Jurkat, Clone E6-1 (cell line): ENCODE measurements at regions not wholly inside any gene's neighbourhood (a gene's known extent, or its start where the extent isn't known, plus 50 kb on each side); places are given as distances from the start of the nearest gene placed in this dataset.

Experiments
- DNase-seq: peaks from one replicate; pipeline ENCODE4 v3.0.0-alpha.2; 2011; ENCODE audit warnings: low read depth, low spot score
- H3K4me3 ChIP-seq: 2 replicates; pipeline ENCODE4 v1.5.1; 2011; ENCODE audit warnings: mild to moderate bottlenecking, low read length, control low read depth, moderate library complexity

DNA sequence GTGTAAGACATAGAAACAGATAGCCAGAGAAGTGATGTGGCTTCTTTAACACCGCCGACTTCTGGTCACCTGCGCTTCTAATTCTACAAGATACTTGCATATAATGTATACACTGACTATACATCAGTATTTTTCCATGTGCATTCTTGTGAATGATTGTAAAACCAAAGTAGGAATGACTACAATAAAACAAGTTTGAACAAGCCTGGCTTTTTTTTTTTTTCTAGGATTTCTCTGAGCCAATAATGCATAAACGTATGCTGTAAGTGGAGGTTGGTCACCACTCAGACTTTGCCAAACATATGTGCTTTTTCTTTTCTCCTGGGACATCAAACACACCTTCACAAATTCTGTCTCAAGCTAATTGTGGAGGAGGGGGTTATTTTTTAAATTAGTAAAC lies 237.8 kb upstream of the KIRREL3 start:
- H3K4me3 ChIP-seq, result no peak overlapping the region
- DNase-seq, result no peak

DNA sequence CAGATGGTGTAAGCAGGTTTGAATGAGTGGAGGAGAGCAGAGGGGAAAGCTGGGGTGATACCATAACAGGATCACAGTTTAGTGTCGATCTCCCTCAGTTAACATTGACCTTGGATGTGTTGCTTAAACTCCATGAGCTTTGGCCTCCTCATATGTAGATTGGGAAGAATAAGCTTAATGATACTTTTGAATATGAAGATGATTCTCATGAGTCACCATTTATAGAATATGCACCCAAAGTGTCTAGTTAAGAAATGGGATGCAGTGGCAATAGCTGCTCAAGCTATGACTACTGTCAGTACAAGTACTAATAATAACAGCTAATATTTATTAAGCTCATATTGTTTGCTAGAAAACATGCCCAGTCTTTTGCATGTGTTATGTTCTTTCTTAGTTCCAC lies 236.2 kb upstream of the KIRREL3 start:
- DNase-seq, result no peak
- H3K4me3 ChIP-seq, result no peak overlapping the region

DNA sequence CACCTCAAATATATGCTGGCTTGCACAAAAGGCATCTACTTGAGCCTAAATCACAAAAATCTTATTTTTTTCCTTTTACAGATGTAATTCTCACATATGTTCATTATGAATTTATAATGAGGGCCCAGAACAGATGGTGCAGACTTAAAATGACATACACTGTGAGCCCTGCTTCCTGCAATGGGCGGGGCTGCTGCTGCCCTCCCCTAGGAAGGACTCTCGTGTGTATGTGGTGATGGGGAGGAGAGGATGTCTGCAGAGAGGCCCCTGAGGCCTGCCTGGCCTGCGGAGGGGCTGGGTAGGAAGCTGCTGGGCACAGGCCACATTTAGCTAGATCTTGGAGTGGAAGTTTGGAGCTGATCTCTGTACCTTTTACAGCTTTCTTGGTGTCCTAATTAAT lies 233.4 kb upstream of the KIRREL3 start:
- no peak for DNase-seq
- H3K4me3 ChIP-seq, result no peak overlapping the region

DNA sequence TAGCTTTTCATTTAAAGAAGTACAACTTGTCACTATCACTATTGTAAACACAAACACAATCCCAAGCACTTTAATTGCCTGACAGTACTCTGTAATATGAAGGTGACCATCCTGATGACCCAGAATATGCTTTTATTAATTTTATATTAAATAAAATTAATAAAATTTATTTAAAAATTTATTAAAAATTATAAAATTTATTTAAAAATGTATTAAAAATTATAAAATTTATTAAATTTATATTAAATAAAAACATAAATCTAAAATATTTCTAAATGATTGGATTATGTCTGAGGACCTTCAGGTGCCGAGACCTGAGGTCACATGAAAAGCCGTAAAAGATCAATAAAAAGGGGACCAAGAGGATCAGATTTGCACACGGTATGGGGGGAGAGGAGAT lies 229.8 kb upstream of the KIRREL3 start:
- H3K4me3 ChIP-seq, result no peak overlapping the region
- DNase-seq, result no peak

DNA sequence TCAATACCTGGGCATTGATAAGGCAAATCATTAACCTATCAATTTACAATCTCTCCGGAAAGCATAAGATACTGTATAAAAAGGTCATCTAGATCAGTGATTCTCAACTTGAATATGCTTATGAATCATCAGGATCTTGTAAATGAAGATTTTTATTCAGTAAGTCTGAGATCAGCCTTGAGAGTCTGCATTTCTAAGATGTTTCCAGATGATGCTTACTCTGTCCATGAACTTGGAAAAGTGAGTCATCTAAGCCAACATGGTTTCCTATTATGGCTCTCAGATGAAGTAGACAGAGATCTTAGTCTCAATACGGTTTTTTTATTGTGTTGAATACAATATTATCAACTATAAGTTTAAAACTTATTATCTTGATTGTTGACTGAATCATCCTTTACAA lies 226.4 kb upstream of the KIRREL3 start:
- DNase-seq, result no peak
- no peak overlapping the region for H3K4me3 ChIP-seq

GRCh38 chr11:127226380-127226779 lies 225.8 kb upstream of the KIRREL3 start:
- no peak overlapping the region for H3K4me3 ChIP-seq
- no peak for DNase-seq

- H3K4me3 ChIP-seq, result no peak overlapping the region
- no peak for DNase-seq
These were observed 225.0 kb upstream of the KIRREL3 start for GRCh38 chr11:127225619-127226018.

DNA sequence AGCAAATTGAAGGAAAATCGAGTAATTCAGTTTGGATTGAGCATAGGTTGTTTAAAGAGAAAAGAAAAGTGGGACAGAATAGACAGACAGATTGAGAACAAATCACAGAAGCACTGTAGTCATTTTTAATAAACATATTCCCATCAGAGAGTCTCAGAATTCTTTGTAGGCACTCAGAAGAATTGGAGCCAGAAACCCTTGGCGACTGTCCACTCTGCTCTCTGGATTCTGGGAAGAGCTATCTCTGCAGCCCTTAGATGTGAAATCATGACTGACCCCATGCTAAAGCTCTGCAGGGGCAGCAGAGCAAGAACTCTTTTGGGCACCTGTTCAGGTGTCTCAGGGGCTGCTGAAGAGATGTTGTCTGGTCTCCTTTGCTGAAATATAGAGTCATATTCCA lies 223.7 kb upstream of the KIRREL3 start:
- no peak for DNase-seq
- no peak overlapping the region for H3K4me3 ChIP-seq

DNA sequence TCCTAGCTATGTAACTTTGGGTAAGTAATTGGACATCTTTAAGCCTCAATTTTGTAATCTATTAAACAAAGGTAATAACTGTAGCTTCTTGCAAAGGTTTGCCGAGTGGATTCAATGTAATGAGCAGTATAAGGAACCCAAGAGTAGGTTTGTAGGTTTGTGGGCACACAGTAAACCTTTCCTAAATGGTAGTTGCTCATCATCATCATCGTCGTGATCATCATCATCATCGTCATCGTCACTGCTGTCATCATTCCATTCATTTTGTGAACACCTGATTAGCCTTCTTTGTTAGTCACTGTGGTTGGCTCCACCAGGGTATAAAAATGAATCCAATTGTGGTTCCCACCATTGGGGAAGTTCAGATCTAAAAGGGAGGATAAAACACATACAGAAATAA lies 223.1 kb upstream of the KIRREL3 start:
- H3K4me3 ChIP-seq, result no peak overlapping the region
- no peak for DNase-seq

DNA sequence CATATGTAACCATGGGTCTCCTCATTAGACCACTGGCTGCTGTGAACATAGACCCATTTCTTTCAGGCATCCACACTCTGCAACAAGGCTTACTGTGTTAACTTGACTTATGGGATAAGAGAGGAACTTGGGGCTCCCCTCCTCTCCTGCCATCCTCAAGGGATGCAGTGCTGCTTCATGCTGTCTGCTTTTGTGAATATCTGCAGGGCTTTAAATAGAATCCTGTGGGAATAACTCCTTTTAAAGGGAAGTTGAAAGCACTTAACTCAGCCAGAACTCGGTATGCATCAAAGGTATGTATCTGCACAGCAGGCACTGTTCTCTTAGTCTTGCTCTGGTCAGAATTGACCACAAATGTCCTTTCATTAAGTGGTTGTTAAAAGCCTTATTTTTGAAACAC lies 222.5 kb upstream of the KIRREL3 start:
- H3K4me3 ChIP-seq, result no peak overlapping the region
- no peak for DNase-seq

GRCh38 chr11:127219704-127220103 lies 219.1 kb upstream of the KIRREL3 start:
- no peak overlapping the region for H3K4me3 ChIP-seq

DNA sequence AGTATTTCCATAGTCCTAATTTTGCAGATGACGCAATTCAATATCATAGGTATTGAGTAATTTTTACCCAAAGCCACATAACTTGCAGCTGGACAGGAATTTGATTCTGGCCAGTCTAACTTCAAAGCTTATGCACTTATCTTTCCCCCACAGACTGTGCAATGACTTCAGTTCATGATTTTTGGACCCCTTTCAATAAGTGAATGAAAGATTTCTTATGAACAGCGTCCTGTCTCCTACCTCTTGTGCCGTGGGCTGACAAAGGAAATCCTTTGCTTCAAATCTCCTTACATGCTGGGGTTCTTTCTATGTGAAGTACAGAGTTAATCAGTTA lies 217.7 kb upstream of the KIRREL3 start:
- DNase-seq, result no peak

More at GRCh38 chr11:127219704-127220103, 219.1 kb upstream of the KIRREL3 start:
- DNase-seq, result no peak

DNA sequence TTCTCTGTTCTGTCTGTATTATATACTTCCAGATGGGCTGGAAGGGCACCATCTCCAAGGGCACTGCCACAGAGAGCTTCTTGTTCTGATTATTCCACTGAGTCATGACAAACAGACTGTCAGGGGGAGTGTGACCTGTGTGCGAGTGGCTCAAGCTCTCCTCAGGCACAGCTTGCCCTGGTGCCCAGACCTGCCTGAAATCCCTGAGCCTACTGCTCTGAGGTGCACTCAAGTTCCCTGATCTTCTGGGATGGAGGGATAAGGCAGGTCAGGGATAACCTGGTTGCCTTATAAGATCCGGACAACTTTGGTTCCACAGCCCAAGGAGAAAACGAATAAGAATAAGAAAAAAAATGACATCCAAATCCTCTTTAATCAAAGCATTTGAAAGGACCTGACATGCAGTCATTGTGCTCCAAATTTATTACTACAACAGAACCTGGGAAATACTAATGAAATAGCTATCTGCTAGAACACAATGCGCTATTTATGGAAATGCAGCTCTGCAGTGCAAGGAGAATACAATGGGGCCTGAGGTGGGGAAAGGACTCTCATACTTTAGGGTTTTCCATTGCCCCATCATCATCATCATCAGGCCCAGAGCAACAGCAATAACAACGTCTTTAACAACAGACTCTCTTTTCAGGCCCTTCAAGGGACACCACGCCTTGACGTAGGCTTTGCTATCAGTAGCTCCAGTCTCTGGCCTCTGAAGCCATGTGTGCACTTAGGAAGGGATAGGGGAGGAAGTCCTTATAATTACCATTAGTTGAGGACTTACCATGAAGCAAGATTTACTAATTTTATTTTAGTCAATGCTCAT lies 217.1 kb upstream of the KIRREL3 start:
- no peak for DNase-seq
- no peak overlapping the region for H3K4me3 ChIP-seq

More for the DNA sequence above, 217.7 kb upstream of the KIRREL3 start:
- no peak overlapping the region for H3K4me3 ChIP-seq

GRCh38 chr11:127205688-127206217 lies 205.2 kb upstream of the KIRREL3 start:
- no peak overlapping the region for H3K4me3 ChIP-seq
- DNase-seq, result no peak

DNA sequence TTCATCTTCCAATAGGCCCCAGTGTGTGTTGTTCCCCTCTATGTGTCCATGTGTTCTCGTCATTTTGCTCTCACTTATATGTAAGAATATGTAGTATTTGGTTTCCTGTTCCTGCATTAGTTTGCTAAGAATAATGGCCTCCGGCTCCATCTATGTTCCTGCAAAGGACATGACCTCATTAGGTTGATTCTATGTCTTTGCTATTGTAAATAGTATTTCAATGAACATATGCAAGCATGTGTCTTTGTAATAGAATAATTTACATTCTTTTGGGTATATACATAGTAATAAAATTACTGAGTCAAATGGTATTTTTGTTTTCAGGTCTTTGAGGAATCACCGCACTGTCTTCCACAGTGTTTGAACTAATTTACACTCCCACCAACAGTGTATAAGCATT lies 202.9 kb upstream of the KIRREL3 start:
- no peak overlapping the region for H3K4me3 ChIP-seq
- DNase-seq, result no peak

- H3K4me3 ChIP-seq, result no peak overlapping the region
- DNase-seq, result no peak
These were observed 201.5 kb upstream of the KIRREL3 start for GRCh38 chr11:127202105-127202504.

GRCh38 chr11:127199306-127199801 lies 198.8 kb upstream of the KIRREL3 start:
- H3K4me3 ChIP-seq, result no peak overlapping the region
- DNase-seq, result no peak

GRCh38 chr11:127195501-127196120 lies 195.0 kb upstream of the KIRREL3 start:
- no peak for DNase-seq
- no peak overlapping the region for H3K4me3 ChIP-seq

DNA sequence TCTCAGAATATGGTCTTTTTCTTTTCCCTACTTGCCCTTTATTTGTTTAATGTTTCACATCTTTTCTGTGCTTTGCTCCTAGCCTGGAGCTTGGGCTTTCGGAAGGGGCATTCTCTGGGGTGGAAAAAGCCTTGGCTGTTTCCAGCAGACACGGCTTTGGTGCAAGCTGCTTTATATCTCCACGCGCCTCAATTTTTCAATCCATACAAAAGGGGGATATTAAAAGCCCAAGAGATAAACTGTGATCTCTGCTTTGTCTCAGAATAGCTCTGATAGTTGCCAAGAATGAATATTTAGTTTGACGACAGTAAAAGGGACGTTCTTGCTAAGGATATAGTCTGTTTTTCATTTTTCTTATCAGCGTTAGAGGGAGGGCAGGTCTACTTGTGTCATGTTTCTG lies 194.0 kb upstream of the KIRREL3 start:
- no peak overlapping the region for H3K4me3 ChIP-seq
- DNase-seq, result no peak

GRCh38 chr11:127193950-127194349 lies 193.4 kb upstream of the KIRREL3 start:
- no peak overlapping the region for H3K4me3 ChIP-seq
- no peak for DNase-seq

GRCh38 chr11:127191689-127192088 lies 191.1 kb upstream of the KIRREL3 start:
- no peak for DNase-seq
- no peak overlapping the region for H3K4me3 ChIP-seq
